Fibroblast of lung (primary cell): ENCODE measurements at regions not wholly inside any gene's neighbourhood (a gene's known extent, or its start where the extent isn't known, plus 50 kb on each side); places are given as distances from the start of the nearest gene placed in this dataset.

Source experiments
- DNase-seq, 2 donors: peaks; one replicate each; pipeline versions ENCODE4 v3.0.0 to v3.0.0-alpha.2; 2010; ENCODE audit warnings: low read depth in 2 of 2
- H2AFZ ChIP-seq: 2 replicates; pipeline ENCODE4 v1.5.1; 2012; ENCODE audit warnings: low read length, control low read depth, inconsistent platforms
- H3K27ac ChIP-seq: 2 replicates; pipeline ENCODE4 v1.5.1; 2011; ENCODE audit warnings: low read length, control low read depth; ENCODE audit not compliant: insufficient read depth
- H3K27me3 ChIP-seq: 2 replicates; pipeline ENCODE4 v1.5.1; 2011; ENCODE audit warnings: mild to moderate bottlenecking, low read length; ENCODE audit not compliant: control insufficient read depth, insufficient read depth
- H3K36me3 ChIP-seq: 2 replicates; pipeline ENCODE4 v1.5.1; 2011; ENCODE audit warnings: low read length; ENCODE audit not compliant: control insufficient read depth, insufficient read depth
- H3K4me1 ChIP-seq: 2 replicates; pipeline ENCODE4 v1.5.1; 2011; ENCODE audit warnings: low read length; ENCODE audit not compliant: control insufficient read depth, insufficient read depth; ENCODE audit errors: extremely low read depth
- H3K4me2 ChIP-seq: 2 replicates; pipeline ENCODE4 v1.5.1; 2011; ENCODE audit warnings: low read length, control low read depth; ENCODE audit not compliant: insufficient read depth; ENCODE audit errors: extremely low read depth
- H3K4me3 ChIP-seq, 4 experiments: fragments of 200-600 bp in 1 of 4; sonication (generic) in 1 of 4; replicated peaks in 1 of 4; 2 replicates each; pipeline ENCODE4 v1.5.1; 2011 to 2016; ENCODE audit warnings: low read length in 4 of 4, low read depth in 3 of 4, mild to moderate bottlenecking in 3 of 4, control low read depth in 2 of 4, inconsistent platforms in 1 of 4, mixed read lengths in 1 of 4; ENCODE audit not compliant: insufficient read depth in 1 of 4; ENCODE audit errors: control extremely low read depth in 1 of 4
- H3K79me2 ChIP-seq: 2 replicates; pipeline ENCODE4 v1.5.1; 2012; ENCODE audit warnings: mild to moderate bottlenecking, low read length, inconsistent platforms; ENCODE audit not compliant: control insufficient read depth, insufficient read depth
- H3K9ac ChIP-seq: 2 replicates; pipeline ENCODE4 v1.5.1; 2011; ENCODE audit warnings: mild to moderate bottlenecking, low read length, control low read depth; ENCODE audit not compliant: insufficient read depth
- H3K9me3 ChIP-seq: 2 replicates; pipeline ENCODE4 v1.5.1; 2012; ENCODE audit warnings: low read depth, low read length; ENCODE audit not compliant: control insufficient read depth, insufficient read depth
- H4K20me1 ChIP-seq: 2 replicates; pipeline ENCODE4 v1.5.1; 2011; ENCODE audit warnings: low read length; ENCODE audit not compliant: control insufficient read depth, insufficient read depth; ENCODE audit errors: extremely low read depth
- CTCF ChIP-seq, 2 donors: IDR thresholded peaks in 1 of 2; conservative IDR thresholded peaks in 1 of 2; 1 replicate in 1 of 2; 2 replicates in 1 of 2; pipeline ENCODE4 v1.5.1; 2011 to 2012; ENCODE audit warnings: low read length in 2 of 2, control low read depth in 1 of 2, inconsistent platforms in 1 of 2, low read depth in 1 of 2, mild to moderate bottlenecking in 1 of 2
- EZH2 ChIP-seq: IDR thresholded peaks from 2 replicates; pipeline ENCODE4 v1.5.1; 2012; ENCODE audit warnings: low read length, control low read depth, mild to moderate bottlenecking; ENCODE audit errors: missing control alignments

- no peaks in the 10 kb centered on the region for H3K27me3 ChIP-seq
- H3K9me3 ChIP-seq = no peaks in the 10 kb centered on the region
- no peak for DNase-seq
- no peak overlapping the region for H3K4me2 ChIP-seq
- H2AFZ ChIP-seq = no peak overlapping the region
- no peak overlapping the region for H3K9ac ChIP-seq
- no peaks in the 10 kb centered on the region for H4K20me1 ChIP-seq
- H3K36me3 ChIP-seq = no peaks in the 10 kb centered on the region
- TF ChIP-seq CTCF (conservative IDR thresholded peaks at IDR 0.05 in 1 of 2, IDR thresholded peaks at IDR 0.05 in 1 of 2; ENCODE audit: low read depth in 1 of 2, low read length in 2 of 2) (no peak), EZH2 (no peak)
- no peak overlapping the region for H3K4me3 ChIP-seq
- no peaks in the 10 kb centered on the region for H3K79me2 ChIP-seq
- peaks cover 3% of the 10 kb centered on the region for H3K4me1 ChIP-seq
- H3K27ac ChIP-seq = no peak overlapping the region
These were observed 105.0 kb upstream of the DNAJC10 start for GRCh38 chr2:182611009-182611408.

GRCh38 chr2:182615036-182615435, 101.0 kb upstream of the DNAJC10 start:
- Histone ChIP-seq H2AFZ (no peak overlapping the region), H3K27ac (no peak overlapping the region), H3K4me2 (no peak overlapping the region), H4K20me1 (no peaks in the 10 kb centered on the region), H3K9me3 (no peaks in the 10 kb centered on the region), H3K4me3 (no peak overlapping the region), H3K9ac (no peak overlapping the region), H3K36me3 (no peaks in the 10 kb centered on the region), H3K4me1 (peaks cover 17% of the 10 kb centered on the region), H3K27me3 (no peaks in the 10 kb centered on the region), H3K79me2 (no peaks in the 10 kb centered on the region)
- TF ChIP-seq EZH2 = no peak
- TF ChIP-seq CTCF (conservative IDR thresholded peaks at IDR 0.05 in 1 of 2, IDR thresholded peaks at IDR 0.05 in 1 of 2; ENCODE audit: low read depth in 1 of 2, low read length in 2 of 2) = no peak
- no peak for DNase-seq

GRCh38 chr2:182616471-182617393, 99.3 kb upstream of the DNAJC10 start:
- H3K9ac ChIP-seq = no peak overlapping the region
- no peak overlapping the region for H3K4me3 ChIP-seq
- no peaks in the 10 kb centered on the region for H3K79me2 ChIP-seq
- peak; percentile 12 to 90 for DNase-seq
- H3K4me2 ChIP-seq = no peak overlapping the region
- H3K4me1 ChIP-seq = peaks cover 17% of the 10 kb centered on the region
- H2AFZ ChIP-seq = no peak overlapping the region
- H3K9me3 ChIP-seq = no peaks in the 10 kb centered on the region
- no peaks in the 10 kb centered on the region for H4K20me1 ChIP-seq
- no peaks in the 10 kb centered on the region for H3K36me3 ChIP-seq
- no peaks in the 10 kb centered on the region for H3K27me3 ChIP-seq
- peak overlapping the region; percentile 23 for H3K27ac ChIP-seq
- TF ChIP-seq CTCF (conservative IDR thresholded peaks at IDR 0.05 in 1 of 2, IDR thresholded peaks at IDR 0.05 in 1 of 2; ENCODE audit: low read depth in 1 of 2, low read length in 2 of 2) (no peak), EZH2 (no peak)
